ENCODE measurements at regions not wholly inside any gene's neighbourhood (a gene's known extent, or its start where the extent isn't known, plus 50 kb on each side); places are given as distances from the start of the nearest gene placed in this dataset.
"Not testable (repeated sequence)": the region's sequence is repeated elsewhere in the genome, so short reads cannot be mapped to it uniquely, and the experiment has no call there.

DNA sequence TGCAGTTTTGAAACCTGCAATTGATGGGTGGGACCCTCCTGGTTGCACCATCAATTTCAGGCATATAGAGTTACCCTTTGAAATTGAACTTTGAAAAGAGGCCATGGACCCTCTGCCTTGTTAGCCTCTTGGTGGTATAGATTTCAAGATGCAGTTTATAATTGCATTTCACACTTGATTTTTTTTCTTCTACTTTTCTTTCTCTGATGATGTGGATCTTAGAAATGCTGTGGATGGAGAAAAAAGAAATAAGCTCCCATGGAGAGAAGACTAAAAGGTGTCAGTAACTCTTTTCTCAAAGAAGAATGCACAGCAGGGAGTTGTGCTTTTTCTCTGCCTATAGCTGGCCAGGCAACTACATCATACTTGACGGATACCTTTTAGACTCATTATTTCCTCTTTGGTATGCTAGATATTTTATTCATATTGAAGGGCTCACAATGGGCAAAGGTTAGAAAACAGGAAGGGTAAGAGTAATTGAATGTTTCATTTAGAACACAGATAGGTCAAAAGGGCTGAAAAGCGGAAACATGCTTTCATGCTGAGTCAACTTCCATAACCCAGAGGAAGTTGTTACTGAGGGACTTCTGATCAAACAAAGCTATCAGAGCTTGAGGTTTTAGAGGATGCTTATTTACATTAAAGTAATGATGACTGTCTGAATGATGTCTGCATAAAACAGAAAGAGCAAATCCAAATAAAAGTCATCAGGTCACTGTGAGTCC lies 773.2 kb upstream of the LRRN3 start:
- ChIA-PET CTCF (ENCODE audit: partially characterized antibody) (no interaction called here), POLR2A (ENCODE audit: partially characterized antibody) (no interaction called here)
- H3K27ac Mint-ChIP-seq: no peak overlapping the region
- H3K9me3 Mint-ChIP-seq: peaks cover 0 to 19% (median 6%) of the 10 kb centered on the region in 8 donors
- intact Hi-C loops (cut with micrococcal nuclease): no loop called here
- H3K36me3 Mint-ChIP-seq: no peaks in the 10 kb centered on the region
- no peaks in the 10 kb centered on the region for H3K27me3 ChIP-seq (ENCODE audit: insufficient read depth, low read length)
- no peaks in the 10 kb centered on the region for H3K36me3 ChIP-seq (ENCODE audit: insufficient read depth, low read length)
- H3K4me3 Mint-ChIP-seq: no peak overlapping the region
- DNase-seq: no peak
- no peaks in the 10 kb centered on the region for H3K4me1 Mint-ChIP-seq
- H3K27ac ChIP-seq (ENCODE audit: low read depth, low read length): no peak overlapping the region
- no peaks in the 10 kb centered on the region for H3K27me3 Mint-ChIP-seq
- no peak overlapping the region for H3K4me3 ChIP-seq (ENCODE audit: low read length in 2 of 2)
- no peaks in the 10 kb centered on the region for H3K4me1 ChIP-seq (ENCODE audit: insufficient read depth, low read length)
- no peaks in the 10 kb centered on the region for H3K9me3 ChIP-seq (ENCODE audit: control insufficient read depth in 1 of 2, low read length in 2 of 2)

- H3K4me3 ChIP-seq (ENCODE audit: low read length in 2 of 2); H3K4me1 ChIP-seq (ENCODE audit: insufficient read depth, low read length); H3K27ac ChIP-seq (ENCODE audit: low read depth, low read length); POLR2A ChIA-PET (ENCODE audit: partially characterized antibody); H3K27me3 Mint-ChIP-seq; H3K36me3 Mint-ChIP-seq; intact Hi-C loops (cut with micrococcal nuclease); H3K9me3 ChIP-seq (ENCODE audit: control insufficient read depth in 1 of 2, low read length in 2 of 2); CTCF ChIA-PET (ENCODE audit: partially characterized antibody); H3K36me3 ChIP-seq (ENCODE audit: insufficient read depth, low read length); H3K4me3 Mint-ChIP-seq; H3K4me1 Mint-ChIP-seq; H3K27me3 ChIP-seq (ENCODE audit: insufficient read depth, low read length); H3K27ac Mint-ChIP-seq; DNase-seq: not testable (repeated sequence)
- peaks cover 0 to 19% (median 6%) of the 10 kb centered on the region in 8 donors for H3K9me3 Mint-ChIP-seq
Measured at GRCh38 chr7:110320285-110320684, 770.6 kb upstream of the LRRN3 start.

GRCh38 chr7:110322796-110323195 lies 768.1 kb upstream of the LRRN3 start:
- H3K36me3 Mint-ChIP-seq: no peaks in the 10 kb centered on the region
- no peak overlapping the region for H3K4me3 ChIP-seq (ENCODE audit: low read length in 2 of 2)
- no peaks in the 10 kb centered on the region for H3K27me3 Mint-ChIP-seq
- peaks cover 0 to 14% (median 6%) of the 10 kb centered on the region in 8 donors for H3K9me3 Mint-ChIP-seq
- CTCF ChIA-PET (ENCODE audit: partially characterized antibody): no interaction called here
- no peak overlapping the region for H3K27ac ChIP-seq (ENCODE audit: low read depth, low read length)
- H3K27me3 ChIP-seq (ENCODE audit: insufficient read depth, low read length): no peaks in the 10 kb centered on the region
- H3K4me1 Mint-ChIP-seq: no peaks in the 10 kb centered on the region
- no peak overlapping the region for H3K4me3 Mint-ChIP-seq
- no peaks in the 10 kb centered on the region for H3K9me3 ChIP-seq (ENCODE audit: control insufficient read depth in 1 of 2, low read length in 2 of 2)
- H3K27ac Mint-ChIP-seq: no peak overlapping the region
- intact Hi-C loops (cut with micrococcal nuclease): no loop called here
- no peak for DNase-seq
- POLR2A ChIA-PET (ENCODE audit: partially characterized antibody): no interaction called here
- H3K4me1 ChIP-seq (ENCODE audit: insufficient read depth, low read length): no peaks in the 10 kb centered on the region
- H3K36me3 ChIP-seq (ENCODE audit: insufficient read depth, low read length): no peaks in the 10 kb centered on the region

DNA sequence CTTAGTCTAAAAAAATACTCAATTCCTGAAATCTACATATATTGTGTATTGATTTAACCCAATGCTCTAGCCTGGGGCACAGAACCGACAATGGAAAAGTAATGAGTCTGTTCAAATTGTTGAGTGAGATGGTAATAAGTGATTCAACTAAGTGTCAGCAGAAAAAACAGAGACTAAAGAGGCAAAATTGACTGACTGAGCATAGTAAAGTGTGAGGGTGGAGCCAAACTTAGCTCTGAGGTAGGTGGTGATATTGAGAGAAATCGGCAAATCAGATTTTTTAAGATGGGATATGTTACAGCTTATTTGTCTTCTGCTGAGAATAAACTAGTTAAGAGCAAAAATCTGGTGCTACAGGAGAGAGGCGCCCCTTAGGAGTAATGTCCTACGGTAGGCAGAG lies 764.0 kb upstream of the LRRN3 start:
- intact Hi-C loops (cut with micrococcal nuclease): no loop called here
- Mint-ChIP-seq H3K27ac (no peak overlapping the region), H3K4me3 (no peak overlapping the region), H3K36me3 (no peaks in the 10 kb centered on the region), H3K27me3 (no peaks in the 10 kb centered on the region), H3K4me1 (no peaks in the 10 kb centered on the region), H3K9me3 (peaks cover 0 to 5% (median 0%) of the 10 kb centered on the region in 8 donors)
- Histone ChIP-seq H3K36me3 (ENCODE audit: insufficient read depth, low read length) (no peaks in the 10 kb centered on the region), H3K27me3 (ENCODE audit: insufficient read depth, low read length) (no peaks in the 10 kb centered on the region), H3K4me3 (ENCODE audit: low read length in 2 of 2) (no peak overlapping the region), H3K4me1 (ENCODE audit: insufficient read depth, low read length) (no peaks in the 10 kb centered on the region), H3K9me3 (ENCODE audit: control insufficient read depth in 1 of 2, low read length in 2 of 2) (no peaks in the 10 kb centered on the region), H3K27ac (ENCODE audit: low read depth, low read length) (no peak overlapping the region)
- ChIA-PET POLR2A (ENCODE audit: partially characterized antibody) (no interaction called here), CTCF (ENCODE audit: partially characterized antibody) (no interaction called here)
- DNase-seq: no peak

DNA sequence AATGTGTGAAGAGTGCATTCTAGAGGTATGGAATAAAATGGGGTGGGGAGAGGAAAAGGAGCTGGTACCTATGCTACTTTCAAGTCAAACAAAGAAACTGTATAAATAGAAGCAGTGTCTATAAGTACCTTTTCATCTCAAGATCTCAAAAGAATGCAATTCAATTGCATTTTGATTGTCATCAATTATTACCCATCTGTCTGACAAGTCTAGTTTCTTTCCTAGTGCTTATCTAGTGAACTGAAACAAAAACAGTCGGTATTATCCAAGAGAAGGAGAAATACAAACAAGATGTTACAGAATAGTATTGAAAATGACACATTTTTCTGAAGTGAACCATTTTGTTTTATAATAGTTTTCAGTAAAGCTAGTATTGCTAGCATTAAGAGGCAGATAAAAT lies 754.5 kb upstream of the LRRN3 start:
- Mint-ChIP-seq H3K9me3 (peaks cover 0 to 13% (median 4%) of the 10 kb centered on the region in 8 donors), H3K27me3 (no peaks in the 10 kb centered on the region), H3K4me1 (no peaks in the 10 kb centered on the region), H3K27ac (no peak overlapping the region), H3K36me3 (no peaks in the 10 kb centered on the region), H3K4me3 (no peak overlapping the region)
- H3K4me3 ChIP-seq (ENCODE audit: low read length in 2 of 2): no peak overlapping the region
- intact Hi-C loops (cut with micrococcal nuclease): no loop called here
- no peaks in the 10 kb centered on the region for H3K4me1 ChIP-seq (ENCODE audit: insufficient read depth, low read length)
- no peaks in the 10 kb centered on the region for H3K27me3 ChIP-seq (ENCODE audit: insufficient read depth, low read length)
- no peaks in the 10 kb centered on the region for H3K9me3 ChIP-seq (ENCODE audit: control insufficient read depth in 1 of 2, low read length in 2 of 2)
- DNase-seq: no peak
- H3K27ac ChIP-seq (ENCODE audit: low read depth, low read length): no peak overlapping the region
- ChIA-PET POLR2A (ENCODE audit: partially characterized antibody) (no interaction called here), CTCF (ENCODE audit: partially characterized antibody) (no interaction called here)
- no peaks in the 10 kb centered on the region for H3K36me3 ChIP-seq (ENCODE audit: insufficient read depth, low read length)

- Mint-ChIP-seq H3K4me1 (no peaks in the 10 kb centered on the region), H3K36me3 (no peaks in the 10 kb centered on the region), H3K27ac (no peak overlapping the region), H3K27me3 (no peaks in the 10 kb centered on the region), H3K4me3 (no peak overlapping the region), H3K9me3 (peaks cover 0 to 13% (median 4%) of the 10 kb centered on the region in 8 donors)
- Histone ChIP-seq H3K27ac (ENCODE audit: low read depth, low read length) (no peak overlapping the region), H3K9me3 (ENCODE audit: control insufficient read depth in 1 of 2, low read length in 2 of 2) (no peaks in the 10 kb centered on the region), H3K4me1 (ENCODE audit: insufficient read depth, low read length) (no peaks in the 10 kb centered on the region), H3K4me3 (ENCODE audit: low read length in 2 of 2) (no peak overlapping the region), H3K27me3 (ENCODE audit: insufficient read depth, low read length) (no peaks in the 10 kb centered on the region), H3K36me3 (ENCODE audit: insufficient read depth, low read length) (no peaks in the 10 kb centered on the region)
- DNase-seq: no peak
- intact Hi-C loops (cut with micrococcal nuclease): no loop called here
- CTCF ChIA-PET (ENCODE audit: partially characterized antibody): no interaction called here
- POLR2A ChIA-PET (ENCODE audit: partially characterized antibody): no interaction called here
Measured at GRCh38 chr7:110337646-110338045, 753.3 kb upstream of the LRRN3 start.

GRCh38 chr7:110347081-110347480 lies 743.8 kb upstream of the LRRN3 start:
- ChIA-PET CTCF (ENCODE audit: partially characterized antibody) (no interaction called here), POLR2A (ENCODE audit: partially characterized antibody) (no interaction called here)
- Histone ChIP-seq H3K4me1 (ENCODE audit: insufficient read depth, low read length) (no peaks in the 10 kb centered on the region), H3K4me3 (ENCODE audit: low read length in 2 of 2) (no peak overlapping the region), H3K27me3 (ENCODE audit: insufficient read depth, low read length) (no peaks in the 10 kb centered on the region), H3K9me3 (ENCODE audit: control insufficient read depth in 1 of 2, low read length in 2 of 2) (no peaks in the 10 kb centered on the region), H3K36me3 (ENCODE audit: insufficient read depth, low read length) (no peaks in the 10 kb centered on the region), H3K27ac (ENCODE audit: low read depth, low read length) (no peak overlapping the region)
- Mint-ChIP-seq H3K9me3 (peaks cover 0 to 12% (median 0%) of the 10 kb centered on the region in 8 donors), H3K4me3 (no peak overlapping the region), H3K4me1 (no peaks in the 10 kb centered on the region), H3K27ac (no peak overlapping the region), H3K27me3 (no peaks in the 10 kb centered on the region), H3K36me3 (no peaks in the 10 kb centered on the region)
- intact Hi-C loops (cut with micrococcal nuclease): no loop called here
- no peak for DNase-seq

GRCh38 chr7:110356438-110356837 lies 734.5 kb upstream of the LRRN3 start:
- Mint-ChIP-seq H3K4me1 (no peaks in the 10 kb centered on the region), H3K4me3 (no peak overlapping the region), H3K27me3 (no peaks in the 10 kb centered on the region), H3K9me3 (peaks cover 0 to 17% (median 3%) of the 10 kb centered on the region in 8 donors), H3K36me3 (no peaks in the 10 kb centered on the region), H3K27ac (no peak overlapping the region)
- Histone ChIP-seq H3K4me1 (ENCODE audit: insufficient read depth, low read length) (no peaks in the 10 kb centered on the region), H3K4me3 (ENCODE audit: low read length in 2 of 2) (no peak overlapping the region), H3K9me3 (ENCODE audit: control insufficient read depth in 1 of 2, low read length in 2 of 2) (no peaks in the 10 kb centered on the region), H3K27ac (ENCODE audit: low read depth, low read length) (no peak overlapping the region), H3K27me3 (ENCODE audit: insufficient read depth, low read length) (no peaks in the 10 kb centered on the region), H3K36me3 (ENCODE audit: insufficient read depth, low read length) (no peaks in the 10 kb centered on the region)
- intact Hi-C loops (cut with micrococcal nuclease): no loop called here
- ChIA-PET POLR2A (ENCODE audit: partially characterized antibody) (no interaction called here), CTCF (ENCODE audit: partially characterized antibody) (interaction anchor here (1.5 kb wide), 1 partner anchor 742 kb away, joined by 4 read pairs; no protein-coding TSS in a partner anchor)
- no peak for DNase-seq
